Epidermal melanocyte (primary cell): ENCODE measurements at regions not wholly inside any gene's neighbourhood (a gene's known extent, or its start where the extent isn't known, plus 50 kb on each side); places are given as distances from the start of the nearest gene placed in this dataset.

Source experiments
- DNase-seq: peaks from one replicate; pipeline ENCODE4 v3.0.0; 2011; ENCODE audit warnings: low spot score; ENCODE audit not compliant: insufficient read length

DNA sequence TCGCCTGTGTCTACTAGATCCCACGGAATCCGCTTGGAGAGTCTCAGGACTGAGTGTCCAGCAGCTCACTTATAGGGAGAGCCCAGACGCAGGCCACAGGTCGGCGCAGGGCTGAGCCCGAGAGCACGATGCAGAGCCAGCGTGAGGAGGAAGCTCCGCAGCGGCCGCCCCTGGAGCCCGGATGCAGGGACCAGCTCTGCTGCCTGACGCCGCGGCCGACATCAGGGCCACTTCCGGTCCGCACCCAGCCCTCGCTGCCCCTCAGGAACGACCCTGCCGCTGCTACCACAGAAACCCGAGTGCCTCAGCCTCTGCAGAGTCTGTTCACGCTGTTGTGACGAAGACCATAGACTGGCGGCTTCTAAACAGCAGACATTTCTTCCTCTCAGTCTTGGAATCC, 275.8 kb upstream of the PPP2R2D start:
- no peak for DNase-seq

DNA sequence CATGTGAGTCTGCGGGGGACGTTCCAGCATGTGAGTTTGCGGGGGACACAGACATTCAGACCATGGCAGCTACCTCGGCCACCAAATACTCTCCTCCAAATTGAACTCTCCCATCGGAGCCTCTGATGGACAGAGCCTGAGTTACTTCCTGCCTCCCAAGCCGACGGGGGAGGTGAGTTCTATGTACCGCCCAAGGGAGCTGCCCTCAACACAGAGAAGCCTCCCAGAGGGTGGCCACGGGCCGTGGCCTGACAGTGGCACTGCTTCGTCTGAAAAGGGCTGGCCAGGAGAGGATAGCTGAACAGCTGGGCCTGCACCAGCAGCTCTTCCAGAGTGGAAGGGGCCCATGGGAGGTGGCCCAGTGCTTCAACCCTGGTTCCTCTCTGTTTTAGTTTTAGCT, 274.5 kb upstream of the PPP2R2D start:
- DNase-seq, result no peak

GRCh38 chr10:131629026-131629770, 271.6 kb upstream of the PPP2R2D start:
- DNase-seq, result no peak

DNA sequence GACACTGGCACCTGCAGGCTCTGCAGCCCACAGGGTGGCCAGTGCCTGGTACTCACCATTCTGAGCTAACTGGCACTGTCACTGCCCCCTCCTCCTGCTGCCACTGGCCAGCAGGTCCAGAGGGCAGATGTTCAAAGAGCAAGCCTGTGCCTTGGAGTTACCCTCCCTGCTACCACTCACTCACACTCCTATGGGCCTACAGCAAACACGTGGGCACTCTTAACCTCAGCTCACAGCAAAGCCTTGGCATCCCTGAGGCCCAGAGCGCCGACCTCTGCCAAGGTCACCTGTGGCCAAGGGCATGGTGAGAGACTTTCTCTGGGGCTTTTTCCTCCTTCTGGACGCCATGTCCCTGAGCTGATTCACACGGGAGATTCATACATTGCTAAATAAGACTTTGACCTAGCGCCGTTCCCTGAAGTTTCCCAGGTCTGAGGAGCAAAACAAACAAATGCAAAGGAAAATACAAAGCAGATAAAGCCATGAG, 270.0 kb upstream of the PPP2R2D start:
- DNase-seq, result no peak

- no peak for DNase-seq
These were observed 269.2 kb upstream of the PPP2R2D start for GRCh38 chr10:131631619-131632018.

DNA sequence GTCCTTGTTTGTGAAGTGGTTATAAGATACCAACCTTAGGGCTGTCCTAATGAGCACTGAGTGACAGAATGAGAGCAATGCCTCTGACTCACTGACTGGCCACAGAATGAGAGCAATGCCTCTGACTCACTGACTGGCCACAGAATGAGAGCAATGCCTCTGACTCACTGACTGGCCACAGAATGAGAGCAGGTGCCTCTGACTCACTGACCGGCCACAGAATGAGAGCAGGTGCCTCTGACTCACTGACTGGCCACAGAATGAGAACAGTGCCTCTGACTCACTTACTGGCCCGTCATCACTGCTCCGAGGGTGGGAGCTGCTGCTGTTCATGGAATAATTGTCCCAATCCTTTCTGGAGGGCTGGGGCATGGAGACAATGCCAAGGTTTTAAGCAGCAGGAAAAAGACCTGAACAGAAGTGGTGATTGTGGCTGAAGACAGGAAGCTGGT, 265.2 kb upstream of the PPP2R2D start:
- no peak for DNase-seq

DNA sequence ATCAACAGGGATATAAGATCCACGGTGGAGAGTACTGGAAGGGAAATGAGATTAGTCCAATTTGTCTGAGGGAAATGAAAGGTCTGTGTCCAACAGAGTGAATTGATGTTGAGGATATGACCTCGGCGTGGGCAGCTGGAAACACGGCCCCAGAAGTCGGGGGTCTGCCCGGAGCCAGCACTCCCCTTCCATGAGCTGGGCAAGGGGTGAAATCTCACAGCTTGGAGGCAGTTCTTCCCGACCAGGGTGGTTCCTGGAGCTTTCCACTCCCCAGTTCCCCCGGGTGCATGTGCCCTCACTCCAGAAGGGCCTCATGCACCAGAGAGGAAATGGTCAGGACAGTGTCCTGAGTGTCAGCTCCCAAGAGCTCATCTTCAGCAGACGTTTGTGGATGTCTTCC, 264.7 kb upstream of the PPP2R2D start:
- DNase-seq, result no peak

DNA sequence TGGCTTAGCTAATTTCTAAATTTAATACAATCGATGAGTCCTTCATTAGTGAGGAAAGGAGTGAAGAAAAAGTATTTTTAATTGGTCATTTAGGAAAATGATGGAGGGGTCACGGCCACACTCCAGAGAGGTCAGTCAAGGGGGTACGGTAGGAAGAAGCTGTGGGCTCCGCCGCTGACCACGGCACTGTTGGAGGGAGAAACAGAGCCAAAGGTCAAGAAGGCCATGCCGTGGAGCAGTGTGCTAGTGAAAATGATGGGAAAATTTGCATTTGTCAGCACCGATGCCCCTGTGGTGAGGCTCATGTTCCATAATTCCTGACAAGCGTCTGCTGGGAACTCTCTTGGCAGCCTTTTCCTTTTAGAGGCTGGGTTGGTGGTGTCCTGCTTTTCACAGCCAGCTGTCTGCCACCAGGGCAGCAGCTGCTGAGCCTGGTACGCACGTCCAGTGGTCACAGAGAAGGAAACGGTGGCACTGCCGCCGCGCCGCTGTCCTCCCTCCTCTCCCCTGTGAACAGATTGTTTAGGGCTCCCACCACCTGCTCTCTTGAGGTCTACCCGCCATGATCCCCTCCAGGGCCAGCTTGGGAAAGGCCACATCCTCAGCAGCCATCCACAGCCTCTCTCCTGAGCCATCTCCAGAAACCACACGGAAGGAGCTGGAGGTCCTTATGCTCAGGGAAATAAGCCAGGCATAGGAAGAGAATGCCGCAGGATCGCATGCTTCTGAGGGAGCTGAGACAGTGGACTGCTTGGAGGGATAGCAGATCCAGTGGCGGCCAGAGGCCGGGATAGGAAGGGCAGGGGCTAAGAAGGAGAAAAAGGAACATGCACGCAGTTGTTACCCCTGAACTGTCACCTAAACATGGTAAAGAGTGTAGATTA, 263.7 kb upstream of the PPP2R2D start:
- DNase-seq, result no peak

- DNase-seq, result no peak
These were observed 262.5 kb upstream of the PPP2R2D start for GRCh38 chr10:131638049-131638879.

DNA sequence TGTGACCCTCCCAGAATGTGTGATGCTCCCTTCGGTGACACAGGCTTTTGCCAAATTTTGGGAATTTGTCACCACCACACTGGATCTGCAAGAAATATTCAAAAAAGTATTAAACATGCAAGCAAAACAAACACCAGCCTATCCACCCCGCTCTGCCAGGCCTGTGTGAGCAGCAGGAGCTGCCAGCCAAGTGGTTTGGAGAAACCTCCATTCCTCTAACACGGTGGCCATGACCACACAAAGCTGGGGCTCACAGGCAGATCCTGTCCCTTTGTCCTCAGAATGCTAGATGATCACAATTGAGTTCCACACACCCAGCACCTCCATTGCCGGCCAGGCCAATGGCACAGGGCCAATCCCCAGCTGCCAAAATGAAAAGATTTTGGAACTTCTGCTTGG, 261.9 kb upstream of the PPP2R2D start:
- no peak for DNase-seq

DNA sequence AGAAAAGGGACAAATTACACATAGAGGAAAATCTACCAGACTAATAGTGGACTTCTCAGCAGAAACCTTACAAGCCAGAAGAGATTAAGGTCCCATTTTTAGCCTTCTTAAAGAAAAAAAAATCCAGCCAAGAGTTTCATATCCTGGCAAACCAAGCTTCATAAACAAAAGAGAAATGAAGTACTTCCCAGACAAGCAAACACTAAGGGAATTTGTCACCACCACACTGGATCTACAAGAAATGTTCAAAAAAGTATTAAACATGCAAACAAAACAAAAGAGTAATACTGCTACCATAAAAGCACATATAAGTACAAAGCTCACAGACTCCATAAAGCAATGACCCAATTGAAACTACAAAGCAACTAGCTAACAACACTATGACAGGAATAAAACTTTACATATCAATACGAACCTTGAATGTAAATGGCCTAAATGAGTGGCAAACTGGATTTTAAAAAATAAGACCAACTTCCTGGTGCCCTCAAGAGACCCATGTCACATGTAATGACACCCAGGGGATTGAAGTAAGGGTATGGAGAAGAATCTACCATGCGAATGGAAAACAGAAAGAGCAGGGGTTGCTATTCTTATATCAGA, 260.7 kb upstream of the PPP2R2D start:
- no peak for DNase-seq

GRCh38 chr10:131641231-131641630, 259.6 kb upstream of the PPP2R2D start:
- no peak for DNase-seq

DNA sequence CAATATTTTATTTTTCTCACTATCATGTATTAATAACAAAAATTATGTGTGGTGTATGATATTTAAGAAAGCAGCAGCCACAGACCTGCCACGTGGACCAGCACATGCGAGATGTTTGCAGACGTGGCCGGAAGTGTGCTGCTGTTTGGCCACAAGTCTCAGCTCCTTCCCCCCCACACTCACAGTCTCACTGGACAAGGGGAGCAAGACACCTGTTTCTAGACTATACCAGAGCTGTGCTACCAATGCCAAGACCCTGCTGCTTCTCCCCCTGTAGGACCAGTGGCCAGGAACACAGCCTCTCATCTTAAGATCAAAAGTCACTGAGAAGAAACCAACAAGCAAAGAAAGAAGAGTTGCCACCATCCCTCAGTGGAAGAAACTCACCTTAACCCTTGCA, 258.9 kb upstream of the PPP2R2D start:
- no peak for DNase-seq

- no peak for DNase-seq
These were observed 257.8 kb upstream of the PPP2R2D start for GRCh38 chr10:131642966-131643365.

DNA sequence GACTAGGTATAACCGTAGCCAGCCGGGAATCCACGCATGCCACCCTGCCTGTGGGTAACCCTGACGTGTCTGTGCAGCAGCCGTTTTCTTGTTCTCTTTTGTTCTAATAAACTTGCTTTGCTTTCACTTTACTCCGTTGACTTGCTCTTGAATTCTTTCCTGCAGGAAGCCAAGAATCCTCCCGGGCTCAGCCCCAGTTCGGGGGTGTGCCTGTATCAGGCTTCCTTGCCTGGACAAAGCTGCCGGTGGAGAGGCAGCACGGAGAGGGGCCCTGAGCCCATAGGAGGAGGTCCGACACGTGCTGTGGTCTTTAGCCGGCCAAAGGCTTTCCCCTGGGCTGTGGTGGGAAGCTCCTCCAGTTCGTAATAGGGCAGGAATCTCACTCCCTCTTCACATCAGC, 256.5 kb upstream of the PPP2R2D start:
- DNase-seq, result no peak

GRCh38 chr10:131644864-131645658, 255.7 kb upstream of the PPP2R2D start:
- no peak for DNase-seq

DNA sequence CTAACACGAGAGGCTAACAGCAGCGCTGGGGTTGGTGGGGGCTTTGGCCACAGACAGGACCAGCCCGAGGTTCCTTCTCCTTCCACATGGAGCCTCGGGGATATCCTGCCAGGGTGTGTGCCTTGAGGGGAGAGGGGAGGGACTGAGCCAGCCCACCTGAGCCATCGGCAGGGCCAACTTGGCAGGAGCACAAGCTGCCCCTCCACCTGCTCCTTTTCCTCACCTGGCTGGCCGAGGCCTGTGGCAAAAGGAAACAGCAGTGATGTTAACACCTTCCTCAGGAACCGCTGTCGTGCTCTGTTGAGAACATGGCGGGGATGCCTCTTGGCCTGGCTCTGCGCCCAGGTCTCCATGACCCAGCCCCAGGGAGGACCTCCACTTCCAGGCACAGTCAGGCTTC, 255.1 kb upstream of the PPP2R2D start:
- no peak for DNase-seq

GRCh38 chr10:131646551-131647525, 254.0 kb upstream of the PPP2R2D start:
- DNase-seq, result no peak

- no peak for DNase-seq
These were observed 253.0 kb upstream of the PPP2R2D start for GRCh38 chr10:131647789-131648188.
